ENCODE measurements at regions not wholly inside any gene's neighbourhood (a gene's known extent, or its start where the extent isn't known, plus 50 kb on each side); places are given as distances from the start of the nearest gene placed in this dataset.

GRCh38 chr20:6976106-6976900 is 208.8 kb downstream of the BMP2 start:
- DNase-seq (ENCODE audit: low read depth, low spot score) = no peak
- BruUV-seq (replicated peaks) = no TSS peak
- CTCF ChIA-PET = no interaction called here

GRCh38 chr20:6979621-6980020 is 212.1 kb downstream of the BMP2 start:
- Histone ChIP-seq H3K27me3 (ENCODE audit: control insufficient read depth, insufficient read depth, low read length) (no peaks in the 10 kb centered on the region), H3K36me3 (ENCODE audit: control insufficient read depth, insufficient read depth, low read length) (no peaks in the 10 kb centered on the region), H3K9me3 (ENCODE audit: control insufficient read depth, insufficient read depth, low read depth, low read length) (no peaks in the 10 kb centered on the region), H3K4me3 (ENCODE audit: low read depth in 2 of 2, low read length in 2 of 2) (no peak overlapping the region), H3K4me1 (ENCODE audit: control insufficient read depth, insufficient read depth, low read length) (no peaks in the 10 kb centered on the region), H3K27ac (ENCODE audit: low read length) (no peak overlapping the region)
- no peak for TF ChIP-seq POLR2AphosphoS5 (IDR thresholded peaks at IDR 0.05; ENCODE audit: low read depth, low read length)
- TF ChIP-seq SIN3A (IDR thresholded peaks at IDR 0.05; ENCODE audit: borderline replicate concordance, insufficient read depth, low read depth, low read length) = no peak
- in situ Hi-C loops (cut with HindIII; ENCODE audit: low pct_unique_long_range_greater_than_20kb, low sequenced_read_pairs) (no loop called here), intact Hi-C loops (cut with micrococcal nuclease; ENCODE audit: unreplicated experiment) (no loop called here)
- ATAC-seq = no peak
- no TSS peak for BruUV-seq (replicated peaks)
- ChIA-PET CTCF (no interaction called here), POLR2A (no interaction called here)
- DNase-seq (ENCODE audit: low read depth, low spot score) = no peak

More at GRCh38 chr20:6976106-6976900, 208.8 kb downstream of the BMP2 start:
- intact Hi-C loops (cut with micrococcal nuclease; ENCODE audit: unreplicated experiment) (no loop called here), in situ Hi-C loops (cut with HindIII; ENCODE audit: low pct_unique_long_range_greater_than_20kb, low sequenced_read_pairs) (no loop called here)
- TF ChIP-seq POLR2AphosphoS5 (IDR thresholded peaks at IDR 0.05; ENCODE audit: low read depth, low read length) (no peak), REST (IDR thresholded peaks at IDR 0.05; ENCODE audit: insufficient read depth in 1 of 2, low read depth in 2 of 2, low read length in 1 of 2) (no peak), SIN3A (IDR thresholded peaks at IDR 0.05; ENCODE audit: borderline replicate concordance, insufficient read depth, low read depth, low read length) (no peak), TCF7L2 (IDR thresholded peaks at IDR 0.05; ENCODE audit: low read depth, low read length) (no peak), CTCF (IDR thresholded peaks at IDR 0.05) (no peak)
- POLR2A ChIA-PET = no interaction called here
- H3K4me3 ChIP-seq (ENCODE audit: low read depth in 2 of 2, low read length in 2 of 2) = no peak overlapping the region
- no peaks in the 10 kb centered on the region for H3K27me3 ChIP-seq (ENCODE audit: control insufficient read depth, insufficient read depth, low read length)
- no peaks in the 10 kb centered on the region for H3K9me3 ChIP-seq (ENCODE audit: control insufficient read depth, insufficient read depth, low read depth, low read length)
- no peaks in the 10 kb centered on the region for H3K36me3 ChIP-seq (ENCODE audit: control insufficient read depth, insufficient read depth, low read length)
- no peak for ATAC-seq
- H3K27ac ChIP-seq (ENCODE audit: low read length) = no peak overlapping the region
- H3K4me1 ChIP-seq (ENCODE audit: control insufficient read depth, insufficient read depth, low read length) = no peaks in the 10 kb centered on the region

- intact Hi-C loops (cut with micrococcal nuclease; ENCODE audit: unreplicated experiment) = no loop called here
- TF ChIP-seq CTCF (IDR thresholded peaks at IDR 0.05) (no peak), TCF7L2 (IDR thresholded peaks at IDR 0.05; ENCODE audit: low read depth, low read length) (no peak)
- DNase-seq (ENCODE audit: low read depth, low spot score) = no peak
- Histone ChIP-seq H3K4me1 (ENCODE audit: control insufficient read depth, insufficient read depth, low read length) (no peaks in the 10 kb centered on the region), H3K27ac (ENCODE audit: low read length) (no peak overlapping the region), H3K27me3 (ENCODE audit: control insufficient read depth, insufficient read depth, low read length) (no peaks in the 10 kb centered on the region), H3K36me3 (ENCODE audit: control insufficient read depth, insufficient read depth, low read length) (no peaks in the 10 kb centered on the region), H3K9me3 (ENCODE audit: control insufficient read depth, insufficient read depth, low read depth, low read length) (no peaks in the 10 kb centered on the region), H3K4me3 (ENCODE audit: low read depth in 2 of 2, low read length in 2 of 2) (no peak overlapping the region)
- in situ Hi-C loops (cut with HindIII; ENCODE audit: low pct_unique_long_range_greater_than_20kb, low sequenced_read_pairs) = no loop called here
- no peak for ATAC-seq
- ChIA-PET CTCF (no interaction called here), POLR2A (no interaction called here)
- no TSS peak for BruUV-seq (replicated peaks)
Observed at GRCh38 chr20:6993011-6993410, 225.5 kb downstream of the BMP2 start.

All from Panc1 (cell line).